HCT116 (cell line): ENCODE measurements at regions not wholly inside any gene's neighbourhood (a gene's known extent, or its start where the extent isn't known, plus 50 kb on each side); places are given as distances from the start of the nearest gene placed in this dataset.

Source experiments
- ATAC-seq: fragments of 200-7000 bp; cut with Tn5 transposase; 2 replicates; pipeline ENCODE4 v1.9.1; 2020; ENCODE audit warnings: mild to moderate bottlenecking, moderate library complexity
- BruUV-seq: library from RNA; stranded (reverse); fragments of 400-500 nt; replicated peaks from 2 replicates; lab custom pipeline; 2021; lab: Mats Ljungman, UMichigan
- CTCF ChIA-PET: fragments of 300-600 bp; sonication (Branson Sonifier 250); formaldehyde crosslinking; loops from one replicate; lab custom pipeline; 2021; ENCODE audit warnings: antibody characterized with exemption; lab: Charles Lee
- POLR2A ChIA-PET: fragments of 300-600, 350-600 bp; sonication (Branson Sonifier 250); formaldehyde crosslinking; loops from one replicate; lab custom pipeline; 2021; ENCODE audit warnings: antibody characterized with exemption; lab: Charles Lee
- RAD21 ChIA-PET, 2 experiments: fragments of 300-600 bp; sonication (Branson Sonifier 250); formaldehyde crosslinking; loops; one replicate each; lab custom pipeline; 2023; ENCODE audit warnings: low total read pairs in 2 of 2; ENCODE audit not compliant: uncharacterized antibody in 2 of 2, unreplicated experiment in 2 of 2, low non-redundant PET in 1 of 2; lab: Charles Lee
- DNase-seq: peaks from one replicate; pipeline ENCODE4 v3.0.0-alpha.2; 2010; ENCODE audit warnings: low read depth, low spot score
- H2AFZ ChIP-seq: fragments of 200-600 bp; shearing (Covaris generic), sonication (generic); 2 replicates; pipeline ENCODE4 v1.6.1; 2017; ENCODE audit warnings: low read depth, mixed run types, mixed read lengths, antibody characterized with exemption, low read length; ENCODE audit not compliant: poor library complexity, severe bottlenecking
- H3K27ac ChIP-seq: 2 replicates; pipeline ENCODE4 v1.5.1; 2012; ENCODE audit warnings: low read depth, low read length
- H3K27me3 ChIP-seq: fragments of 200-600 bp; sonication (generic); 2 replicates; pipeline ENCODE4 v1.6.1; 2016; ENCODE audit warnings: mixed run types, low read length, mixed read lengths; ENCODE audit not compliant: insufficient read depth
- H3K36me3 ChIP-seq, 2 experiments: fragments of 200-500 bp in 1 of 2; fragments of 200-600 bp in 1 of 2; sonication (Bioruptor generic) in 1 of 2; sonication (generic) in 1 of 2; 2 replicates each; pipeline versions ENCODE4 v1.5.1 to v1.6.1; 2014 to 2016; ENCODE audit warnings: low read length in 2 of 2, inconsistent platforms in 1 of 2, mixed read lengths in 1 of 2, mixed run types in 1 of 2; ENCODE audit not compliant: insufficient read depth in 2 of 2, control insufficient read depth in 1 of 2
- H3K4me1 ChIP-seq, 2 experiments: fragments of 200-600 bp in 1 of 2; sonication (generic) in 1 of 2; 2 replicates each; pipeline versions ENCODE4 v1.5.1 to v1.6.1; 2012 to 2017; ENCODE audit warnings: low read length in 2 of 2, inconsistent platforms in 1 of 2, mild to moderate bottlenecking in 1 of 2, mixed read lengths in 1 of 2, mixed run types in 1 of 2, moderate library complexity in 1 of 2; ENCODE audit not compliant: insufficient read depth in 2 of 2, control insufficient read depth in 1 of 2
- H3K4me2 ChIP-seq: fragments of 200-600 bp; sonication (generic); 2 replicates; pipeline ENCODE4 v1.6.1; 2017; ENCODE audit warnings: mixed run types, low read length, mixed read lengths
- H3K4me3 ChIP-seq, 2 experiments: fragments of 200-600 bp in 1 of 2; sonication (generic) in 1 of 2; replicated peaks in 1 of 2; 2 replicates each; pipeline ENCODE4 v1.5.1; 2011 to 2016; ENCODE audit warnings: low read length in 2 of 2, control low read depth in 1 of 2, low read depth in 1 of 2, mild to moderate bottlenecking in 1 of 2, mixed read lengths in 1 of 2, mixed run types in 1 of 2
- H3K79me2 ChIP-seq: fragments of 200-600 bp; sonication (generic); 2 replicates; pipeline ENCODE4 v1.6.1; 2017; ENCODE audit warnings: mild to moderate bottlenecking, mixed run types, low read length, moderate library complexity, mixed read lengths; ENCODE audit not compliant: insufficient read depth
- H3K9ac ChIP-seq: fragments of 200-600 bp; sonication (generic); 2 replicates; pipeline ENCODE4 v1.6.1; 2016; ENCODE audit warnings: low read length, mixed read lengths
- H3K9me2 ChIP-seq: fragments of 200-600 bp; sonication (generic), shearing (Covaris generic); 2 replicates; pipeline ENCODE4 v1.6.1; 2017; ENCODE audit warnings: mixed run types, mild to moderate bottlenecking, moderate library complexity; ENCODE audit not compliant: insufficient read depth
- H3K9me3 ChIP-seq, 2 experiments: fragments of 200-500 bp in 1 of 2; fragments of 200-600 bp in 1 of 2; sonication (Bioruptor generic) in 1 of 2; sonication (generic) in 1 of 2; 2 replicates each; pipeline ENCODE4 v1.6.1; 2014 to 2017; ENCODE audit warnings: low read length in 2 of 2, mixed read lengths in 2 of 2, inconsistent platforms in 1 of 2, low read depth in 1 of 2, mild to moderate bottlenecking in 1 of 2, mixed run types in 1 of 2, moderate library complexity in 1 of 2; ENCODE audit not compliant: control insufficient read depth in 1 of 2, insufficient read depth in 1 of 2
- H4K20me1 ChIP-seq: fragments of 200-600 bp; sonication (generic), shearing (Covaris generic); 2 replicates; pipeline ENCODE4 v1.6.1; 2017; ENCODE audit warnings: mixed run types, mild to moderate bottlenecking, moderate library complexity; ENCODE audit not compliant: insufficient read depth
- CBX3 ChIP-seq: IDR thresholded peaks from 2 replicates; pipeline ENCODE4 v1.6.1; 2012; ENCODE audit warnings: low read depth
- EZH2 ChIP-seq: fragments of 200-600 bp; sonication (generic); IDR thresholded peaks from 2 replicates; pipeline ENCODE4 v1.6.1; 2017; ENCODE audit warnings: antibody characterized with exemption, mixed run types
- FOSL1 ChIP-seq: IDR thresholded peaks from 2 replicates; pipeline ENCODE4 v1.6.1; 2012; ENCODE audit warnings: low read depth
- JUND ChIP-seq: IDR thresholded peaks from 2 replicates; pipeline ENCODE4 v1.6.1; 2012
- POLR2A ChIP-seq: IDR thresholded peaks from 2 replicates; pipeline ENCODE4 v1.7.0; 2011; ENCODE audit warnings: borderline replicate concordance; ENCODE audit not compliant: insufficient read depth, insufficient read length; ENCODE audit errors: extremely low read depth
- POLR2AphosphoS5 ChIP-seq: IDR thresholded peaks from 2 replicates; pipeline ENCODE4 v1.6.1; 2011; ENCODE audit warnings: mild to moderate bottlenecking, low read depth, low read length, moderate library complexity
- RAD21 ChIP-seq: IDR thresholded peaks from 2 replicates; pipeline ENCODE4 v1.6.1; 2012; ENCODE audit warnings: low read depth, mild to moderate bottlenecking
- SIN3A ChIP-seq: IDR thresholded peaks from 2 replicates; pipeline ENCODE4 v1.6.1; 2012; ENCODE audit warnings: low read depth
- TCF7L2 ChIP-seq: IDR thresholded peaks from 2 replicates; pipeline ENCODE4 v1.7.0; 2011; ENCODE audit warnings: borderline replicate concordance, inconsistent platforms; ENCODE audit not compliant: insufficient read depth, insufficient read length; ENCODE audit errors: extremely low read depth
- YY1 ChIP-seq: IDR thresholded peaks from 2 replicates; pipeline ENCODE4 v1.6.1; 2011; ENCODE audit warnings: low read length, low read depth, moderate library complexity, mild to moderate bottlenecking; ENCODE audit not compliant: insufficient replicate concordance; ENCODE audit errors: extremely low read depth
- ZNF274 ChIP-seq: fragments of 200-500 bp; sonication (Bioruptor generic); IDR thresholded peaks from 2 replicates; pipeline ENCODE4 v1.6.1; 2014; ENCODE audit warnings: mild to moderate bottlenecking, low read depth, low read length, inconsistent platforms
- intact Hi-C: fragments of 100-400 bp; cut with micrococcal nuclease; formaldehyde crosslinking; loops from 2 replicates; pipeline ENCODE4 v1.10.0; 2022
- TF ChIP-seq, protein P1 (sequence below): IDR thresholded peaks from 2 replicates; pipeline ENCODE4 v1.6.1; 2012
- TF ChIP-seq, protein P2 (sequence below): IDR thresholded peaks from 2 replicates; pipeline ENCODE4 v1.6.1; 2012
- TF ChIP-seq, protein P3 (sequence below), 3 experiments: fragments of 200-600 bp in 1 of 3; sonication (generic) in 1 of 3; IDR thresholded peaks in 2 of 3; conservative IDR thresholded peaks in 1 of 3; 2 replicates each; pipeline ENCODE4 v1.5.1; 2012 to 2017; ENCODE audit warnings: low read depth in 2 of 3, low read length in 2 of 3, antibody characterized with exemption in 1 of 3, borderline replicate concordance in 1 of 3, control low read depth in 1 of 3, mild to moderate bottlenecking in 1 of 3, mixed read lengths in 1 of 3, mixed run types in 1 of 3, moderate library complexity in 1 of 3; ENCODE audit not compliant: insufficient read depth in 1 of 3

DNA sequence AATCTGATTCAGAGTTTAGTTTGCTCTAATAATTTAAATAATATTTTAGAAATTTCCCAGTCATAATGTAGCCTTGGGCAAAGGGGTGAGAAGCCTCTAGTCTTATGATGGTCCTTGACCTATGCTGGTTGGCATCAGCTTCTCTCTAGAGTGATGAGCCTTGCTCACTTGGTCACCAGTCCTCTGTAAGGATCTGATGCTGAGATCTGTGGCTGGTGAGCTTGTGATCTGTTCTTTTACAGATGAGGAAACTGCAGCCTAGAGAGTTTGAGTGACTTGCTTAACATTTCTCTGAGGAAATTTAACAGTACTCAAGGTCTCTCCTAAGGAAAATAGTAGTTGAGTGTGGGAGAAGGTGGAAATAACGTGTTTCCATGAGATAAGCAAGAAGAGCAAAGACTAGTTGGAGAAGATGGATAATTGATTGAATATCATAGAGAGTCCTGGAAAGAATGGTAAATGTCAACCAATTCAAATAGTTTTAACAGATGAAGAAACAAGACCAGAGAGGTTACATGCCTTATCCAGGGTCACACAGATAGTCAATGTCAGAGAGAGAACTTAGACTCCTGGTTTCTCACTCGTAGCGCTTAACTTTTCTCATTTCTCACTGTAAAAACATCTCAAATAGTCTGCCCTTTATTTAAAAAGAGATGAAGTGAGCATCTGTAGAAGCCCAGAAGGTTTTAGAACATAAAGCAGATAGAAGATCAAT, 89.7 kb upstream of the ETV6 start:
- POLR2A ChIA-PET, result no interaction called here
- Histone ChIP-seq H3K4me1 (no peaks in the 10 kb centered on the region), H3K9ac (no peak overlapping the region), H3K4me3 (no peak overlapping the region), H3K79me2 (no peaks in the 10 kb centered on the region), H3K27me3 (peaks cover 53% of the 10 kb centered on the region), H3K36me3 (no peaks in the 10 kb centered on the region), H3K9me3 (no peaks in the 10 kb centered on the region), H3K9me2 (no peaks in the 10 kb centered on the region), H3K4me2 (no peak overlapping the region), H3K27ac (no peak overlapping the region), H4K20me1 (no peaks in the 10 kb centered on the region), H2AFZ (no peak overlapping the region)
- CTCF ChIA-PET, result no interaction called here
- RAD21 ChIA-PET, result no interaction called here
- intact Hi-C loops, result loop anchor here (10.0 kb wide), 1 partner anchor 1145 kb away; no protein-coding TSS in a partner anchor
- TF ChIP-seq, protein P1, sequence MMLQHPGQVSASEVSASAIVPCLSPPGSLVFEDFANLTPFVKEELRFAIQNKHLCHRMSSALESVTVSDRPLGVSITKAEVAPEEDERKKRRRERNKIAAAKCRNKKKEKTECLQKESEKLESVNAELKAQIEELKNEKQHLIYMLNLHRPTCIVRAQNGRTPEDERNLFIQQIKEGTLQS, result no peak
- no peak for TF ChIP-seq POLR2A
- no peak for TF ChIP-seq CBX3
- TF ChIP-seq JUND, result no peak
- TF ChIP-seq SIN3A, result no peak
- TF ChIP-seq, protein P2, sequence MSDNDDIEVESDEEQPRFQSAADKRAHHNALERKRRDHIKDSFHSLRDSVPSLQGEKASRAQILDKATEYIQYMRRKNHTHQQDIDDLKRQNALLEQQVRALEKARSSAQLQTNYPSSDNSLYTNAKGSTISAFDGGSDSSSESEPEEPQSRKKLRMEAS, result no peak
- TF ChIP-seq TCF7L2, result no peak
- TF ChIP-seq EZH2, result no peak
- no peak for TF ChIP-seq RAD21
- TF ChIP-seq, protein P3, sequence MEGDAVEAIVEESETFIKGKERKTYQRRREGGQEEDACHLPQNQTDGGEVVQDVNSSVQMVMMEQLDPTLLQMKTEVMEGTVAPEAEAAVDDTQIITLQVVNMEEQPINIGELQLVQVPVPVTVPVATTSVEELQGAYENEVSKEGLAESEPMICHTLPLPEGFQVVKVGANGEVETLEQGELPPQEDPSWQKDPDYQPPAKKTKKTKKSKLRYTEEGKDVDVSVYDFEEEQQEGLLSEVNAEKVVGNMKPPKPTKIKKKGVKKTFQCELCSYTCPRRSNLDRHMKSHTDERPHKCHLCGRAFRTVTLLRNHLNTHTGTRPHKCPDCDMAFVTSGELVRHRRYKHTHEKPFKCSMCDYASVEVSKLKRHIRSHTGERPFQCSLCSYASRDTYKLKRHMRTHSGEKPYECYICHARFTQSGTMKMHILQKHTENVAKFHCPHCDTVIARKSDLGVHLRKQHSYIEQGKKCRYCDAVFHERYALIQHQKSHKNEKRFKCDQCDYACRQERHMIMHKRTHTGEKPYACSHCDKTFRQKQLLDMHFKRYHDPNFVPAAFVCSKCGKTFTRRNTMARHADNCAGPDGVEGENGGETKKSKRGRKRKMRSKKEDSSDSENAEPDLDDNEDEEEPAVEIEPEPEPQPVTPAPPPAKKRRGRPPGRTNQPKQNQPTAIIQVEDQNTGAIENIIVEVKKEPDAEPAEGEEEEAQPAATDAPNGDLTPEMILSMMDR (IDR thresholded peaks at IDR 0.05 in 2 of 3, conservative IDR thresholded peaks at IDR 0.05 in 1 of 3; ENCODE audit: borderline replicate concordance in 1 of 3, insufficient read depth in 1 of 3, low read depth in 2 of 3, low read length in 2 of 3), result no peak
- no peak for TF ChIP-seq POLR2AphosphoS5
- TF ChIP-seq YY1, result no peak
- TF ChIP-seq FOSL1, result no peak
- TF ChIP-seq ZNF274, result no peak
- ATAC-seq, result no peak
- BruUV-seq, result no TSS peak
- no peak for DNase-seq
